GM23338 (cell line): ENCODE measurements at regions not wholly inside any gene's neighbourhood (a gene's known extent, or its start where the extent isn't known, plus 50 kb on each side); places are given as distances from the start of the nearest gene placed in this dataset.

Experiments used
- ATAC-seq: fragments of 200-7000 bp; cut with Tn5 transposase; 3 replicates; pipeline ENCODE4 v1.9.1; 2020
- DNase-seq: peaks from one replicate; pipeline ENCODE4 v3.0.0-alpha.2; 2015; ENCODE audit warnings: low spot score
- H2AFZ ChIP-seq: fragments of 200-600 bp; sonication (generic); 2 replicates; pipeline ENCODE4 v1.8.0; 2016; ENCODE audit warnings: antibody characterized with exemption, mild to moderate bottlenecking, moderate library complexity
- H3F3A ChIP-seq: fragments of 200-600 bp; sonication (generic); replicated peaks from 2 replicates; pipeline ENCODE4 v1.8.0; 2017; ENCODE audit warnings: antibody characterized with exemption, mixed run types, low read depth
- H3K27ac ChIP-seq: fragments of 200-600 bp; sonication (generic); 2 replicates; pipeline ENCODE4 v1.6.1; 2016; ENCODE audit warnings: low read depth
- H3K27me3 ChIP-seq: fragments of 200-600 bp; sonication (generic); 2 replicates; pipeline ENCODE4 v1.8.0; 2016; ENCODE audit warnings: mild to moderate bottlenecking, mixed run types, moderate library complexity; ENCODE audit not compliant: insufficient read depth
- H3K36me3 ChIP-seq: fragments of 200-600 bp; sonication (generic); 2 replicates; pipeline ENCODE4 v1.8.0; 2016; ENCODE audit warnings: mild to moderate bottlenecking; ENCODE audit not compliant: insufficient read depth
- H3K4me1 ChIP-seq: fragments of 200-600 bp; sonication (generic); 2 replicates; pipeline ENCODE4 v1.8.0; 2016; ENCODE audit warnings: mild to moderate bottlenecking, moderate library complexity; ENCODE audit not compliant: insufficient read depth
- H3K4me2 ChIP-seq: fragments of 200-600 bp; sonication (generic); 2 replicates; pipeline ENCODE4 v1.7.1; 2017; ENCODE audit warnings: mixed run types
- H3K4me3 ChIP-seq: fragments of 200-600 bp; sonication (generic); 2 replicates; pipeline ENCODE4 v1.6.1; 2016; ENCODE audit warnings: mixed run types
- H3K79me2 ChIP-seq: fragments of 200-600 bp; sonication (generic); replicated peaks from 2 replicates; pipeline ENCODE4 v1.8.0; 2017; ENCODE audit warnings: mild to moderate bottlenecking; ENCODE audit not compliant: insufficient read depth
- H3K9me2 ChIP-seq: fragments of 200-600 bp; sonication (generic); 2 replicates; pipeline ENCODE4 v1.8.0; 2017; ENCODE audit not compliant: insufficient read depth
- H4K20me1 ChIP-seq: fragments of 200-600 bp; sonication (generic); replicated peaks from 2 replicates; pipeline ENCODE4 v1.8.0; 2017; ENCODE audit warnings: mild to moderate bottlenecking; ENCODE audit not compliant: insufficient read depth
- H3K27ac Mint-ChIP-seq: 2 replicates; pipeline ENCODE4 v1.8.0; 2020; ENCODE audit warnings: inconsistent platforms, mild to moderate bottlenecking, moderate library complexity, mixed read lengths
- H3K27me3 Mint-ChIP-seq: 3 replicates; pipeline ENCODE4 v1.8.0; 2022; ENCODE audit warnings: low read depth, mild to moderate bottlenecking, moderate library complexity, mixed read lengths, inconsistent platforms; ENCODE audit not compliant: insufficient read depth, poor library complexity
- H3K36me3 Mint-ChIP-seq: 3 replicates; pipeline ENCODE4 v1.8.0; 2021; ENCODE audit warnings: low read depth, mild to moderate bottlenecking, inconsistent platforms, moderate library complexity, mixed read lengths
- H3K4me1 Mint-ChIP-seq: 3 replicates; pipeline ENCODE4 v1.8.0; 2020; ENCODE audit warnings: mild to moderate bottlenecking, inconsistent platforms, mixed read lengths
- H3K4me3 Mint-ChIP-seq: 3 replicates; pipeline ENCODE4 v1.8.0; 2021; ENCODE audit warnings: moderate library complexity, mild to moderate bottlenecking, inconsistent platforms, mixed read lengths
- H3K9me3 Mint-ChIP-seq: 3 replicates; pipeline ENCODE4 v1.8.0; 2020; ENCODE audit warnings: moderate library complexity, mild to moderate bottlenecking, inconsistent platforms, mixed read lengths
- EZH2phosphoT487 ChIP-seq: fragments of 200-600 bp; sonication (generic); IDR thresholded peaks from one replicate; pipeline ENCODE4 v1.8.1; 2018; ENCODE audit warnings: antibody characterized with exemption; ENCODE audit not compliant: unreplicated experiment
- ZNF114 ChIP-seq: fragments of 250-450 bp; sonication (Bioruptor Pico); IDR thresholded peaks from 2 replicates; pipeline ENCODE4 v1.5.0; 2020; ENCODE audit warnings: mild to moderate bottlenecking, moderate library complexity
- ZNF331 ChIP-seq: fragments of 250-450 bp; sonication (Bioruptor Pico); IDR thresholded peaks from 2 replicates; pipeline ENCODE4 v1.5.0; 2020; ENCODE audit warnings: low read depth, mild to moderate bottlenecking, moderate library complexity
- TF ChIP-seq, protein P1 (sequence below): fragments of 250-450 bp; sonication (Bioruptor Pico); IDR thresholded peaks from 2 replicates; pipeline ENCODE4 v1.5.0; 2020; ENCODE audit warnings: mild to moderate bottlenecking, moderate library complexity
- TF ChIP-seq, protein P2 (sequence below): IDR thresholded peaks from one replicate; pipeline ENCODE4 v1.6.1; 2018; ENCODE audit warnings: antibody characterized with exemption; ENCODE audit not compliant: unreplicated experiment
- TF ChIP-seq, protein P3 (sequence below): IDR thresholded peaks from 2 replicates; pipeline ENCODE4 v1.6.1; 2016; ENCODE audit warnings: antibody characterized with exemption

DNA sequence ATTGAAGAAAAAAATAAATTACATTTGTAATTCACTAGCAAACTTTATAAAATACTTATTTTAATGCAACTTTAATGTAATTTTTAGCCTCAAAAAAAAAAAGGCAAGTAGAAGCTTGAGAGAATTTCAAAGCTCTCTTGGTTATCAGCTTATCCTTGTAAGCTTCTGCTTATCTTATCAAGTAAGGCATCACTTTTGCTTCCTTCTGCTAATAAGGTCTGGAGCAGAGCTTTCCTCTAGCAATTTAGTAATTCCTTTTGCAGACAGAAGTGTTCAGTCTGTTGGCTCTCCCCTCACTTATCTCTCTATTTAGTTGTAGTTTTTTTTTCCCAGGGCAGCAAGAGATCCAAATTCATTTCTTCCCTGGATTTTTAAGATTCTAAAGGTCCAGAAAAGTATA is 525.0 kb downstream of the ISL1 start (continued):
- TF ChIP-seq, protein P1, sequence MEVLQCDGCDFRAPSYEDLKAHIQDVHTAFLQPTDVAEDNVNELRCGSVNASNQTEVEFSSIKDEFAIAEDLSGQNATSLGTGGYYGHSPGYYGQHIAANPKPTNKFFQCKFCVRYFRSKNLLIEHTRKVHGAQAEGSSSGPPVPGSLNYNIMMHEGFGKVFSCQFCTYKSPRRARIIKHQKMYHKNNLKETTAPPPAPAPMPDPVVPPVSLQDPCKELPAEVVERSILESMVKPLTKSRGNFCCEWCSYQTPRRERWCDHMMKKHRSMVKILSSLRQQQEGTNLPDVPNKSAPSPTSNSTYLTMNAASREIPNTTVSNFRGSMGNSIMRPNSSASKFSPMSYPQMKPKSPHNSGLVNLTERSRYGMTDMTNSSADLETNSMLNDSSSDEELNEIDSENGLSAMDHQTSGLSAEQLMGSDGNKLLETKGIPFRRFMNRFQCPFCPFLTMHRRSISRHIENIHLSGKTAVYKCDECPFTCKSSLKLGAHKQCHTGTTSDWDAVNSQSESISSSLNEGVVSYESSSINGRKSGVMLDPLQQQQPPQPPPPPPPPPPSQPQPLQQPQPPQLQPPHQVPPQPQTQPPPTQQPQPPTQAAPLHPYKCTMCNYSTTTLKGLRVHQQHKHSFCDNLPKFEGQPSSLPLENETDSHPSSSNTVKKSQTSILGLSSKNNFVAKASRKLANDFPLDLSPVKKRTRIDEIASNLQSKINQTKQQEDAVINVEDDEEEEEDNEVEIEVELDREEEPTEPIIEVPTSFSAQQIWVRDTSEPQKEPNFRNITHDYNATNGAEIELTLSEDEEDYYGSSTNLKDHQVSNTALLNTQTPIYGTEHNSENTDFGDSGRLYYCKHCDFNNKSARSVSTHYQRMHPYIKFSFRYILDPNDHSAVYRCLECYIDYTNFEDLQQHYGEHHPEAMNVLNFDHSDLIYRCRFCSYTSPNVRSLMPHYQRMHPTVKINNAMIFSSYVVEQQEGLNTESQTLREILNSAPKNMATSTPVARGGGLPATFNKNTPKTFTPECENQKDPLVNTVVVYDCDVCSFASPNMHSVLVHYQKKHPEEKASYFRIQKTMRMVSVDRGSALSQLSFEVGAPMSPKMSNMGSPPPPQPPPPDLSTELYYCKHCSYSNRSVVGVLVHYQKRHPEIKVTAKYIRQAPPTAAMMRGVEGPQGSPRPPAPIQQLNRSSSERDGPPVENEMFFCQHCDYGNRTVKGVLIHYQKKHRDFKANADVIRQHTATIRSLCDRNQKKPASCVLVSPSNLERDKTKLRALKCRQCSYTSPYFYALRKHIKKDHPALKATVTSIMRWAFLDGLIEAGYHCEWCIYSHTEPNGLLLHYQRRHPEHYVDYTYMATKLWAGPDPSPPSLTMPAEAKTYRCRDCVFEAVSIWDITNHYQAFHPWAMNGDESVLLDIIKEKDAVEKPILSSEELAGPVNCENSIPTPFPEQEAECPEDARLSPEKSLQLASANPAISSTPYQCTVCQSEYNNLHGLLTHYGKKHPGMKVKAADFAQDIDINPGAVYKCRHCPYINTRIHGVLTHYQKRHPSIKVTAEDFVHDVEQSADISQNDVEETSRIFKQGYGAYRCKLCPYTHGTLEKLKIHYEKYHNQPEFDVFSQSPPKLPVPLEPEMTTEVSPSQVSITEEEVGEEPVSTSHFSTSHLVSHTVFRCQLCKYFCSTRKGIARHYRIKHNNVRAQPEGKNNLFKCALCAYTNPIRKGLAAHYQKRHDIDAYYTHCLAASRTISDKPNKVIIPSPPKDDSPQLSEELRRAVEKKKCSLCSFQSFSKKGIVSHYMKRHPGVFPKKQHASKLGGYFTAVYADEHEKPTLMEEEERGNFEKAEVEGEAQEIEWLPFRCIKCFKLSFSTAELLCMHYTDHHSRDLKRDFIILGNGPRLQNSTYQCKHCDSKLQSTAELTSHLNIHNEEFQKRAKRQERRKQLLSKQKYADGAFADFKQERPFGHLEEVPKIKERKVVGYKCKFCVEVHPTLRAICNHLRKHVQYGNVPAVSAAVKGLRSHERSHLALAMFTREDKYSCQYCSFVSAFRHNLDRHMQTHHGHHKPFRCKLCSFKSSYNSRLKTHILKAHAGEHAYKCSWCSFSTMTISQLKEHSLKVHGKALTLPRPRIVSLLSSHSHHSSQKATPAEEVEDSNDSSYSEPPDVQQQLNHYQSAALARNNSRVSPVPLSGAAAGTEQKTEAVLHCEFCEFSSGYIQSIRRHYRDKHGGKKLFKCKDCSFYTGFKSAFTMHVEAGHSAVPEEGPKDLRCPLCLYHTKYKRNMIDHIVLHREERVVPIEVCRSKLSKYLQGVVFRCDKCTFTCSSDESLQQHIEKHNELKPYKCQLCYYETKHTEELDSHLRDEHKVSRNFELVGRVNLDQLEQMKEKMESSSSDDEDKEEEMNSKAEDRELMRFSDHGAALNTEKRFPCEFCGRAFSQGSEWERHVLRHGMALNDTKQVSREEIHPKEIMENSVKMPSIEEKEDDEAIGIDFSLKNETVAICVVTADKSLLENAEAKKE (CRISPR knock-in tag): no peak
- TF ChIP-seq ZNF331: no peak

DNA sequence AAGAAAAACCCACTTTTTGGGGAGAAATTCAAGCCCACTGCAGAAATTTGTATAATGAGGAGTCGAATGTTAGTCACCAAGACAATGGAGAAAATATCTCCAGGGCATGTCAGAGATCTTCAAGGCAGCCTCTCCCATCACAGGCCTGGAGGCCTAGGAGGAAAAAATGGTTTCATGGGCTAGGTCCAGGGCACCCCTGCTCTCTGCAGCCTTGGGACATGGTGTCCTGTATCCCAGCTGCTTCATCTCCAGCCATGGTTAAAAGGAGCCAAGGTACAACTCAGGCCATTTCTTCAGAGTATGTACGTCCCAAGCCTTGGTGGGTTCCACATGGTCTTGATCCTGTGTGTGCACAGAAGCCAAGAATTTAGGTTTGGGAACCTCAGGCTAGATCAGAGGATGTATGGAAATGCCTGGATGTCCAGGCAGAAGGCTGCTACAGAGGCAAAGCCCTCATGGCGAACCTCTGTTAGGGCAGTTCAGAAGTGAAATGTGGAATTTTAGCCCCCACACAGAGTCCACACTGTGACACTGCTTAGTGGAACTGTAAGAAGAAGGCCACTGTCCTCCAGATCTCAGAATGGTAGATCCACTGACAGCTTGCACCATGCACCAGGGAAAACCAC is 561.4 kb downstream of the ISL1 start:
- Mint-ChIP-seq H3K27me3 (no peaks in the 10 kb centered on the region), H3K4me1 (no peaks in the 10 kb centered on the region), H3K36me3 (peaks cover 40% of the 10 kb centered on the region), H3K27ac (no peak overlapping the region), H3K4me3 (no peak overlapping the region), H3K9me3 (peaks cover 52% of the 10 kb centered on the region)
- DNase-seq: no peak
- Histone ChIP-seq H3K79me2 (no peaks in the 10 kb centered on the region), H3K27ac (no peak overlapping the region), H3K4me1 (no peaks in the 10 kb centered on the region), H3K27me3 (no peaks in the 10 kb centered on the region), H4K20me1 (no peaks in the 10 kb centered on the region), H3K4me2 (no peak overlapping the region), H3K4me3 (no peak overlapping the region), H3K36me3 (peaks cover 12% of the 10 kb centered on the region), H2AFZ (no peak overlapping the region), H3K9me2 (peaks cover 10% of the 10 kb centered on the region; the same call in 1 of the 2 replicates), H3F3A (no peaks in the 10 kb centered on the region)
- no peak for TF ChIP-seq EZH2phosphoT487
- TF ChIP-seq, protein P2, sequence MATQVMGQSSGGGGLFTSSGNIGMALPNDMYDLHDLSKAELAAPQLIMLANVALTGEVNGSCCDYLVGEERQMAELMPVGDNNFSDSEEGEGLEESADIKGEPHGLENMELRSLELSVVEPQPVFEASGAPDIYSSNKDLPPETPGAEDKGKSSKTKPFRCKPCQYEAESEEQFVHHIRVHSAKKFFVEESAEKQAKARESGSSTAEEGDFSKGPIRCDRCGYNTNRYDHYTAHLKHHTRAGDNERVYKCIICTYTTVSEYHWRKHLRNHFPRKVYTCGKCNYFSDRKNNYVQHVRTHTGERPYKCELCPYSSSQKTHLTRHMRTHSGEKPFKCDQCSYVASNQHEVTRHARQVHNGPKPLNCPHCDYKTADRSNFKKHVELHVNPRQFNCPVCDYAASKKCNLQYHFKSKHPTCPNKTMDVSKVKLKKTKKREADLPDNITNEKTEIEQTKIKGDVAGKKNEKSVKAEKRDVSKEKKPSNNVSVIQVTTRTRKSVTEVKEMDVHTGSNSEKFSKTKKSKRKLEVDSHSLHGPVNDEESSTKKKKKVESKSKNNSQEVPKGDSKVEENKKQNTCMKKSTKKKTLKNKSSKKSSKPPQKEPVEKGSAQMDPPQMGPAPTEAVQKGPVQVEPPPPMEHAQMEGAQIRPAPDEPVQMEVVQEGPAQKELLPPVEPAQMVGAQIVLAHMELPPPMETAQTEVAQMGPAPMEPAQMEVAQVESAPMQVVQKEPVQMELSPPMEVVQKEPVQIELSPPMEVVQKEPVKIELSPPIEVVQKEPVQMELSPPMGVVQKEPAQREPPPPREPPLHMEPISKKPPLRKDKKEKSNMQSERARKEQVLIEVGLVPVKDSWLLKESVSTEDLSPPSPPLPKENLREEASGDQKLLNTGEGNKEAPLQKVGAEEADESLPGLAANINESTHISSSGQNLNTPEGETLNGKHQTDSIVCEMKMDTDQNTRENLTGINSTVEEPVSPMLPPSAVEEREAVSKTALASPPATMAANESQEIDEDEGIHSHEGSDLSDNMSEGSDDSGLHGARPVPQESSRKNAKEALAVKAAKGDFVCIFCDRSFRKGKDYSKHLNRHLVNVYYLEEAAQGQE: no peak
- no peak for TF ChIP-seq ZNF114 (CRISPR knock-in tag)
- TF ChIP-seq, protein P3, sequence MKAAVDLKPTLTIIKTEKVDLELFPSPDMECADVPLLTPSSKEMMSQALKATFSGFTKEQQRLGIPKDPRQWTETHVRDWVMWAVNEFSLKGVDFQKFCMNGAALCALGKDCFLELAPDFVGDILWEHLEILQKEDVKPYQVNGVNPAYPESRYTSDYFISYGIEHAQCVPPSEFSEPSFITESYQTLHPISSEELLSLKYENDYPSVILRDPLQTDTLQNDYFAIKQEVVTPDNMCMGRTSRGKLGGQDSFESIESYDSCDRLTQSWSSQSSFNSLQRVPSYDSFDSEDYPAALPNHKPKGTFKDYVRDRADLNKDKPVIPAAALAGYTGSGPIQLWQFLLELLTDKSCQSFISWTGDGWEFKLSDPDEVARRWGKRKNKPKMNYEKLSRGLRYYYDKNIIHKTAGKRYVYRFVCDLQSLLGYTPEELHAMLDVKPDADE: no peak
- ATAC-seq: no peak
